PC-3 (cell line): ENCODE measurements at regions not wholly inside any gene's neighbourhood (a gene's known extent, or its start where the extent isn't known, plus 50 kb on each side); places are given as distances from the start of the nearest gene placed in this dataset.
A peak's percentile ranks its signal among the peaks of the same experiment; 100 is the strongest.

ENCODE experiments used
- ATAC-seq: fragments of 200-7000 bp; cut with Tn5 transposase; 2 replicates; pipeline ENCODE4 v1.9.1; 2020; ENCODE audit warnings: mild to moderate bottlenecking, moderate library complexity
- BruUV-seq: library from RNA; stranded (reverse); fragments of 400-500 nt; replicated peaks from 2 replicates; lab custom pipeline; 2021; lab: Mats Ljungman, UMichigan
- CTCF ChIA-PET: fragments of 300-600 bp; sonication (Branson Sonifier 250); formaldehyde crosslinking; loops from one replicate; lab custom pipeline; 2022; ENCODE audit warnings: antibody characterized with exemption; lab: Charles Lee
- POLR2A ChIA-PET: fragments of 300-600 bp; sonication (Branson Sonifier 250); formaldehyde crosslinking; loops from one replicate; lab custom pipeline; 2022; ENCODE audit warnings: antibody characterized with exemption; ENCODE audit not compliant: unreplicated experiment; lab: Charles Lee
- DNase-seq: peaks from one replicate; pipeline ENCODE4 v3.0.0-alpha.2; 2015
- H2AFZ ChIP-seq: fragments of 300-600 bp; sonication (generic); 2 replicates; pipeline ENCODE4 v1.6.0; 2016; ENCODE audit warnings: antibody characterized with exemption, low read length
- H3F3A ChIP-seq: fragments of 300-600 bp; sonication (generic); one replicate; pipeline ENCODE4 v1.6.0; 2017; ENCODE audit warnings: antibody characterized with exemption, low read length, control low read depth, mild to moderate bottlenecking; ENCODE audit not compliant: unreplicated experiment
- H3K27ac ChIP-seq: fragments of 300-600 bp; sonication (generic); 2 replicates; pipeline ENCODE4 v1.5.1; 2016; ENCODE audit warnings: mild to moderate bottlenecking, low read length
- H3K27me3 ChIP-seq: fragments of 300-600 bp; sonication (generic); 2 replicates; pipeline ENCODE4 v1.6.1; 2016; ENCODE audit warnings: low read length, mixed read lengths
- H3K36me3 ChIP-seq: fragments of 300-600 bp; sonication (generic); 2 replicates; pipeline ENCODE4 v1.6.1; 2016; ENCODE audit warnings: low read depth, mixed run types, low read length, mixed read lengths
- H3K4me1 ChIP-seq: fragments of 300-600 bp; sonication (generic); 2 replicates; pipeline ENCODE4 v1.5.1; 2016; ENCODE audit warnings: low read length; ENCODE audit not compliant: insufficient read depth
- H3K4me2 ChIP-seq: fragments of 300-600 bp; sonication (generic); 2 replicates; pipeline ENCODE4 v1.6.0; 2016; ENCODE audit warnings: low read length
- H3K4me3 ChIP-seq: fragments of 300-600 bp; sonication (generic); 2 replicates; pipeline ENCODE4 v1.5.1; 2016; ENCODE audit warnings: mild to moderate bottlenecking, low read length, mixed read lengths
- H3K79me2 ChIP-seq: fragments of 300-600 bp; sonication (generic); 2 replicates; pipeline ENCODE4 v1.6.1; 2017; ENCODE audit warnings: low read length, mixed read lengths
- H3K9ac ChIP-seq: fragments of 300-600 bp; sonication (generic); 2 replicates; pipeline ENCODE4 v1.6.0; 2016; ENCODE audit warnings: mild to moderate bottlenecking, low read length
- H3K9me2 ChIP-seq: fragments of 300-600 bp; sonication (generic); replicated peaks from 2 replicates; pipeline ENCODE4 v1.6.1; 2016; ENCODE audit warnings: mixed run types, low read length, mixed read lengths
- H3K9me3 ChIP-seq: fragments of 300-600 bp; sonication (generic); 2 replicates; pipeline ENCODE4 v1.6.1; 2016; ENCODE audit warnings: low read length, mixed read lengths
- H4K20me1 ChIP-seq: fragments of 300-600 bp; sonication (generic); 2 replicates; pipeline ENCODE4 v1.6.1; 2016; ENCODE audit warnings: low read length, mixed read lengths
- CTCF ChIP-seq: fragments of 300-600 bp; sonication (generic); conservative IDR thresholded peaks from 2 replicates; pipeline ENCODE4 v1.5.1; 2017; ENCODE audit warnings: antibody characterized with exemption, low read depth, mild to moderate bottlenecking, low read length
- EZH2 ChIP-seq: fragments of 300-600 bp; sonication (generic); IDR thresholded peaks from one replicate; pipeline ENCODE4 v1.6.1; 2017; ENCODE audit warnings: antibody characterized with exemption, mild to moderate bottlenecking, low read length; ENCODE audit not compliant: unreplicated experiment
- EZH2phosphoT487 ChIP-seq: fragments of 300-600 bp; sonication (generic); IDR thresholded peaks from 2 replicates; pipeline ENCODE4 v1.6.1; 2018; ENCODE audit warnings: mild to moderate bottlenecking, antibody characterized with exemption, low read length, borderline replicate concordance
- intact Hi-C: fragments of 100-400 bp; cut with micrococcal nuclease; formaldehyde crosslinking; loops from 2 replicates; pipeline ENCODE4 v1.9.0; 2023

GRCh38 chrX:43267652-43268051 is 388.4 kb upstream of the MAOA start:
- Histone ChIP-seq H3F3A (no peaks in the 10 kb centered on the region), H3K4me2 (no peak overlapping the region), H3K9ac (no peak overlapping the region), H4K20me1 (no peaks in the 10 kb centered on the region), H3K27ac (no peak overlapping the region), H3K4me1 (no peaks in the 10 kb centered on the region), H2AFZ (no peak overlapping the region), H3K4me3 (no peak overlapping the region), H3K9me2 (no peaks in the 10 kb centered on the region), H3K79me2 (no peaks in the 10 kb centered on the region), H3K27me3 (no peaks in the 10 kb centered on the region), H3K9me3 (no peaks in the 10 kb centered on the region), H3K36me3 (no peaks in the 10 kb centered on the region)
- ChIA-PET POLR2A (no interaction called here), CTCF (no interaction called here)
- intact Hi-C loops, result no loop called here
- TF ChIP-seq CTCF, result no peak
- TF ChIP-seq EZH2phosphoT487, result no peak
- no peak for TF ChIP-seq EZH2
- no peak for ATAC-seq
- DNase-seq, result no peak
- BruUV-seq, result no TSS peak

DNA sequence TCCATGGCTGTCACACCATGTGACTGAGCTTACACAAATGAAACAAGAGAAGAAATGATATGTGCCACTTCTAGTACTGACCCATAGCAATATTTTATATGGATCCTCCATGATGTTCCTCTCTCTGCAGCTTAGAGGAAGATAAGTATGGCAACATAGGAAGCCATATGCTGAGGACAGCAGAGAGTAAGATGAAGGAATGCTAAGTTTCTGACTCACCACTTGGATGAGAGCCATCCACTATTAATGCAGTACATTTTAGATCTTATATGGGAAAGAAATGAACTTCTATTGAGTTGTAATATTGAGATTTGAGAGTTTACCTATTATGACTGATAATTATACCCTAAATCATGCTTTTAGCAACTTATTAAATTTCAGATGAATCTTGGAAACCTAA is 386.9 kb upstream of the MAOA start:
- H3K9ac ChIP-seq, result no peak overlapping the region
- no peak overlapping the region for H2AFZ ChIP-seq
- no peaks in the 10 kb centered on the region for H3K4me1 ChIP-seq
- ATAC-seq (no peak), DNase-seq (peak; percentile 8)
- H3K9me2 ChIP-seq, result no peaks in the 10 kb centered on the region
- H3K27me3 ChIP-seq, result no peaks in the 10 kb centered on the region
- H3K36me3 ChIP-seq, result no peaks in the 10 kb centered on the region
- no peaks in the 10 kb centered on the region for H3F3A ChIP-seq
- no peak overlapping the region for H3K27ac ChIP-seq
- no peaks in the 10 kb centered on the region for H4K20me1 ChIP-seq
- TF ChIP-seq EZH2phosphoT487, result no peak
- no peak for TF ChIP-seq EZH2
- TF ChIP-seq CTCF, result no peak
- ChIA-PET POLR2A (no interaction called here), CTCF (no interaction called here)
- no TSS peak for BruUV-seq
- no peaks in the 10 kb centered on the region for H3K79me2 ChIP-seq
- H3K9me3 ChIP-seq, result no peaks in the 10 kb centered on the region
- intact Hi-C loops, result no loop called here
- H3K4me2 ChIP-seq, result no peak overlapping the region
- H3K4me3 ChIP-seq, result no peak overlapping the region

GRCh38 chrX:43277879-43278278 is 378.2 kb upstream of the MAOA start:
- ATAC-seq (no peak), DNase-seq (no peak)
- Histone ChIP-seq H3K27ac (no peak overlapping the region), H3K9me3 (no peaks in the 10 kb centered on the region), H3K79me2 (no peaks in the 10 kb centered on the region), H3K36me3 (no peaks in the 10 kb centered on the region), H3K9me2 (no peaks in the 10 kb centered on the region), H4K20me1 (no peaks in the 10 kb centered on the region), H3K4me2 (no peak overlapping the region), H3K9ac (no peak overlapping the region), H3K4me3 (no peak overlapping the region), H3F3A (no peaks in the 10 kb centered on the region), H3K4me1 (no peaks in the 10 kb centered on the region), H2AFZ (no peak overlapping the region), H3K27me3 (no peaks in the 10 kb centered on the region)
- BruUV-seq, result no TSS peak
- CTCF ChIA-PET, result no interaction called here
- intact Hi-C loops, result no loop called here
- no peak for TF ChIP-seq EZH2
- TF ChIP-seq EZH2phosphoT487, result no peak
- no peak for TF ChIP-seq CTCF
- POLR2A ChIA-PET, result no interaction called here
